ENCODE measurements at regions not wholly inside any gene's neighbourhood (a gene's known extent, or its start where the extent isn't known, plus 50 kb on each side); places are given as distances from the start of the nearest gene placed in this dataset.

- TF ChIP-seq POLR2A (IDR thresholded peaks at IDR 0.05): no peak
- TF ChIP-seq CTCF (IDR thresholded peaks at IDR 0.05): no peak
Observed at GRCh38 chrX:22325096-22325495, 52.4 kb downstream of the CBLL2 start.

Measured in testis (tissue), 2 donors.